Upper lobe of right lung (tissue), 1 donor: ENCODE measurements at regions not wholly inside any gene's neighbourhood (a gene's known extent, or its start where the extent isn't known, plus 50 kb on each side); places are given as distances from the start of the nearest gene placed in this dataset.
A peak's percentile ranks its signal among the peaks of the same experiment; 100 is the strongest.
"Not testable (repeated sequence)": the region's sequence is repeated elsewhere in the genome, so short reads cannot be mapped to it uniquely, and the experiment has no call there.

Source experiments
- ATAC-seq: fragments of 200-7000 bp; cut with Tn5 transposase; one replicate; pipeline ENCODE4 v1.9.1; 2020; ENCODE audit warnings: mild to moderate bottlenecking, moderate library complexity
- DNase-seq: peaks from one replicate; pipeline ENCODE4 v3.0.0-alpha.2; 2020
- H3K27ac ChIP-seq: fragments of 200-600 bp; one replicate; pipeline ENCODE4 v1.8.0; 2022
- H3K27me3 ChIP-seq: fragments of 200-600 bp; one replicate; pipeline ENCODE4 v1.8.0; 2022; ENCODE audit warnings: mild to moderate bottlenecking
- H3K36me3 ChIP-seq: fragments of 200-600 bp; one replicate; pipeline ENCODE4 v1.8.0; 2022
- H3K4me1 ChIP-seq: fragments of 200-600 bp; one replicate; pipeline ENCODE4 v1.8.0; 2022
- H3K4me3 ChIP-seq: fragments of 200-600 bp; one replicate; pipeline ENCODE4 v1.8.0; 2022; ENCODE audit warnings: mild to moderate bottlenecking
- H3K9me3 ChIP-seq: fragments of 200-600 bp; one replicate; pipeline ENCODE4 v1.8.0; 2022
- intact Hi-C: fragments of 100-400 bp; cut with DNase I; formaldehyde crosslinking; loops from one replicate; pipeline ENCODE4 v1.11.0; 2022
- TF ChIP-seq, protein P1 (sequence below): fragments of 200-600 bp; IDR thresholded peaks from one replicate; pipeline ENCODE4 v1.8.0; 2022; ENCODE audit warnings: antibody characterized with exemption
- donor health status: DM: no; HTN: yes; CAD: no; lungs with severe emphysema.

DNA sequence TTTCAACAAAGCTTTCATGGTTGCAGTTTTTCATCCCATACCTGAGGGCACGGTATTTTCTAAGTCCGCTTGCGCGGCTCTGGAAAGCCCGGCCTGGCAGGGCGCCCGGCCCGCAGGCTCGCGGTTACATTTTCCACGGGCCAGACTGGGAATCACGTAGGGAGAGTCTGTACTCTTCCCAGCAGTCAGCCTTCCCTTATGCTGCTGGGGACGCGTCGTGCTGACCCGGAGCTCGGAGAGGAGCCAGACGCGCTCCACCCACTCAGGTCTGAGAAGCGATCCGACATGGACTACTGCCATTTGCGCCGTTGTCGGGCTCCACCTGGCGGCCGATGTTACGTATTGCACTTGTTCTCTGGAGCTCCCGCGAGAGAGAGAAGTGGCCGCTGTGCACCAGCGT is 435.9 kb downstream of the SPATA31A1 start:
- TF ChIP-seq, protein P1, sequence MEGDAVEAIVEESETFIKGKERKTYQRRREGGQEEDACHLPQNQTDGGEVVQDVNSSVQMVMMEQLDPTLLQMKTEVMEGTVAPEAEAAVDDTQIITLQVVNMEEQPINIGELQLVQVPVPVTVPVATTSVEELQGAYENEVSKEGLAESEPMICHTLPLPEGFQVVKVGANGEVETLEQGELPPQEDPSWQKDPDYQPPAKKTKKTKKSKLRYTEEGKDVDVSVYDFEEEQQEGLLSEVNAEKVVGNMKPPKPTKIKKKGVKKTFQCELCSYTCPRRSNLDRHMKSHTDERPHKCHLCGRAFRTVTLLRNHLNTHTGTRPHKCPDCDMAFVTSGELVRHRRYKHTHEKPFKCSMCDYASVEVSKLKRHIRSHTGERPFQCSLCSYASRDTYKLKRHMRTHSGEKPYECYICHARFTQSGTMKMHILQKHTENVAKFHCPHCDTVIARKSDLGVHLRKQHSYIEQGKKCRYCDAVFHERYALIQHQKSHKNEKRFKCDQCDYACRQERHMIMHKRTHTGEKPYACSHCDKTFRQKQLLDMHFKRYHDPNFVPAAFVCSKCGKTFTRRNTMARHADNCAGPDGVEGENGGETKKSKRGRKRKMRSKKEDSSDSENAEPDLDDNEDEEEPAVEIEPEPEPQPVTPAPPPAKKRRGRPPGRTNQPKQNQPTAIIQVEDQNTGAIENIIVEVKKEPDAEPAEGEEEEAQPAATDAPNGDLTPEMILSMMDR, result peak; percentile 17
- H3K9me3 ChIP-seq, intact Hi-C loops, H3K27me3 ChIP-seq, H3K27ac ChIP-seq, H3K4me1 ChIP-seq, H3K36me3 ChIP-seq: not testable (repeated sequence)
- ATAC-seq (peak; percentile 100), DNase-seq (peak; percentile 73)
- H3K4me3 ChIP-seq, result peak overlapping the region; percentile 45

DNA sequence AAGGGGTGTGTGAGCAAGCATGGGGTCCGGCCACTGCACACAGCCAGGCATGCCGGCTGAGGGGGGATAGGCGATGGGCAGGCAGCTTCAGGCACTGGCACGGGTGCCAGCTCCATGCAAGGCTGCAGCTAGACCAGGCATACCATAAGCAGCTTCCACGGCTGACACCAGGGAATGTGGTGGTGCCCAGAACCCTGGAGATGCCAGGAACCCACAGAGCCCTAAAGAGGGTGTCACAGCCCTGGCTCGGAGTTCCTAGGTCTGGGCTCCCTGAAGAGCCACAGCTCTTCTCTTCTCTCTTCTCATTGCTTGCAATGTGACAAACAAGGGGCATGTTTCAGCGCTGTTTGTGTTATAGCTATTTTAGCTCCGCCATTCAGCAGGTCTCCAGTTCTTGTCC is 442.5 kb downstream of the SPATA31A1 start:
- H3K36me3 ChIP-seq, H3K4me1 ChIP-seq, H3K27ac ChIP-seq, ATAC-seq, H3K9me3 ChIP-seq, H3K4me3 ChIP-seq, intact Hi-C loops, H3K27me3 ChIP-seq: not testable (repeated sequence)
- DNase-seq, result peak; percentile 44

DNA sequence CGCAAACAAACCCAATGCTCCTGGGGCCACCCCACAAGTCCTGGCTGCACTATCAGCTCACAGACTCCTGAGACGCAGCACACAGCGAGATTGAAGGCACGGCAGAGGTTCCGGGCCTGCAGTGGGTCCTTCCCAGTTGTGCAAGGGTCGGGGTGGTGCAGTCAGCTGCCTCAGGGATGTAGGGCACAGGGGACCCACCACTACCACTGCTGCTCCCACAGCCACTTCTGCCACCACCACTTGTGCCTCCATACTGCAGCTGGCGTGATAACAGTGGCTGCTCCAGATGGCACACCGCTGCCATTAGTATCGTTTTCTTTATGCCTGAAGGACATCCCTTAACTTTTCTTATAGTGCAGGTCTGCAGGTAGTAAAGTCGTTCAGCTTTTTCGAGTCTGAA is 443.8 kb downstream of the SPATA31A1 start:
- H3K36me3 ChIP-seq, H3K27me3 ChIP-seq, H3K27ac ChIP-seq, H3K4me1 ChIP-seq, ATAC-seq, H3K4me3 ChIP-seq, intact Hi-C loops, H3K9me3 ChIP-seq: not testable (repeated sequence)
- DNase-seq, result peak; percentile 45

DNA sequence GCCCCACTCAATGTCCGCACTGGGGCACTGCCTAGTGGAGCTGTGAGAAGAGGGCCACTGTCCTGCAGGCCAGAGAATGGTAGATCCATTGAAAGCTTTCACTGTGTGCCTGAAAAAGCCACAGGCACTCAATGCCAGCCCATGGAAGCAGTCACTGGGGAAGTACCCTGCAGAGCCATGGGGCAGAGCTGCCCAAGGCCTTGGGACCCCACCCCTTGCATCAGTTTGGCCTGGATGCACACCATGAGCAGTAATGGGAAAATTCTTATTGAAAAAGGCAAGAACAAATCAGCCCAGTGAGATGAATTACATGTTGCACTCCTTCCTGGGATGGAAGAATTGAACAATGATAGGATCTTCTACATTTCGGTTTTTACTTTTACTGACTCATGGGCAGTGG is 447.1 kb downstream of the SPATA31A1 start:
- ATAC-seq, H3K36me3 ChIP-seq, H3K4me3 ChIP-seq, H3K27ac ChIP-seq, H3K27me3 ChIP-seq, intact Hi-C loops, H3K9me3 ChIP-seq, H3K4me1 ChIP-seq, DNase-seq: not testable (repeated sequence)

DNA sequence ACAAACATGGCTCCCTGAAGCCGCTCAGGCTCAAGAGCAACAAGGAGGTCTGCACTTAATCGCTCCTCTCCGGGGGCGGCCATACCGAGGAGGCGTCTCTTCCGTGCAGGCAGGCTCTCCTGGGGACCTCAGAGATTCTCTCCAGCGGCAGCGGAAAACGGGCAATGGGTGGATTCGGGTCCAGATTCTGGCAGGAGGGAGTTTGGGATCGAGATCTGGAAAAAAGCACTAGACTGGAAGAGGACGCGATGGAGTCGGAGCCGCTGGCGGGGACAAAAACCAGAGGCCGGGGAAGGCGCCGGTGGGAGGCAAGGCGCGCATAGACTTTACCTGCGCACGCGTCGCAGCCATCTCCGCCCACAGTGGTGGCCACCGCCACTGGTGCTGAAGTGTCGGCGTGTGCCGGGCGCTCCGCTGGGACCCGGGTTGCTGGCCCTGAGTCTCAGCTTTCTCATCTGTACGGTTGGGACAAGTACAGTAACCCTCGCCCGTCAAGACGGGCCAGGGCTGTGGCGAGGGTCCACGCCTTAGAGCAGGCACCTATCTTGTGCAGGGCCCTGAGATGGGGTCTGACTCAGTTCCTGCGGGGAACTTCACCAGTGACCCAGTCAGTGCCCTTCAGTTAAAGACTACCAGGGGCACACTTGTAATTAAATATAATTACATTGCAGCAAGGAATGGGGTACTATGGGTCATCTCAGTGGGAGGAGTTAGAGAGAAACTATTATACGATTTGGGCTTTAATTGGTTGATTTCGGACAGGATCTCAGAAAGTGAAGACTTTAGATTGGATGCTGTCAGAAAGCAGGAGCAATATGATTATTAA is 454.1 kb downstream of the SPATA31A1 start:
- H3K27ac ChIP-seq, result peak overlapping the region; percentile 88
- H3K36me3 ChIP-seq, H3K9me3 ChIP-seq, H3K4me1 ChIP-seq, H3K27me3 ChIP-seq, intact Hi-C loops: not testable (repeated sequence)
- ATAC-seq (peak; percentile 78), DNase-seq (peak; percentile 83)
- peak overlapping the region; percentile 64 for H3K4me3 ChIP-seq

DNA sequence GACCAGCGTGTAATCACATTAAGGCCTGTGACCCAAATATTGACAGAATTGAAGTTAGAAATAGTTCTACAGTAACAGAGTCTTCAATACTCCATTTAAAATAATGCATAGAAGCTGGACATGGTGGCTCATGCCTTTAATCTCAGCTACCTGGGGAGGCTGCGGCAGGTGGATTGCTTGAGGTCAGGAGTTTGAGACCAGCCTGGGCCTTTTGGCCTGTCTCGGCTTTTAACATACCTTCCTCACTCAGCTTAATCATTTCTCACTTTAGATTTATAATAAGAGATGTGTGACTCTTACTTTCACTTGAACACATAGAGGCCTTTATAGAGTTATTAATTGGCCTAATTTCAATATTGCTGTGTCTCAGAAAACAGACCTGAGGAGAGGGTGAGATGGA is 454.9 kb downstream of the SPATA31A1 start:
- DNase-seq, H3K4me3 ChIP-seq, H3K4me1 ChIP-seq, H3K27me3 ChIP-seq, H3K9me3 ChIP-seq, H3K36me3 ChIP-seq, ATAC-seq, H3K27ac ChIP-seq, intact Hi-C loops: not testable (repeated sequence)

DNA sequence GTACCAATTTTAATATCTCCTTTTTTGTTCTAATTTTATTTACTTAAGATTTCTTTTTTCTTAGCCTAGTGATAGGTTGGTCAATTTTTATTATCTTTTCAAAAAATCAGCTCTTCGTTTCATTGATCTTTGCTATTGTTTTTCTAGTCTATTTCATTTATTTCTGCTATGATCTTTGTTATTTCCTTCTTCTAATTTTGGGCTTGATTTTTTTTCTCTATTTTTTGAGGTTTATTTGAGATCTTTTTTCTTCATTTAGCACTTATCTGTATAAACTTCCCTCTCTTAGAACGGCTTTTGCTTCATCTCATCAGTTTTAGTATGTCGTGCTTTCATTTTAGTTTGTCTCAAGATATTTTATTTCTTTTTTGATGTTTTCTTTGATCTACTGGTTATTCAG is 456.1 kb downstream of the SPATA31A1 start:
- H3K9me3 ChIP-seq, ATAC-seq, H3K27me3 ChIP-seq, H3K4me1 ChIP-seq, H3K4me3 ChIP-seq, intact Hi-C loops, H3K36me3 ChIP-seq, DNase-seq, H3K27ac ChIP-seq: not testable (repeated sequence)

DNA sequence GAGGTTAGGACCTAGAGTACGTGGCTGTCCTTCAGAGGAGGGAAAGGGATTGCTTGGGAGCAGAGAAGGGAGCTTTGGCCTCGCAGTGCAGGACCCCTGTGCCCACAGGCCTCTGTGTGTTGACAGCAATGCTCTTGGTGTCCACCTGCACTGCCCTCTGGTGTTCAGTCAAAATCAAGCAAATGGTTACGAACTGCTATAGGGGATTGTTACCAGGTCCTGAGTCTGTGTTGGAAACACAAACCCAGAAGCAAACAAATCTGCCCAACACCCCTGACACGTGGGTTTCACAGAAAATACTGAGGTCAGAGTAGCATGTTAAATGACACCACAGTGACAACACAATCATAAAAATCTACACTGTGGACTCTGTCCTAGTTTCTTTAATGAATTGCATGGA is 473.0 kb downstream of the SPATA31A1 start:
- H3K27me3 ChIP-seq, H3K4me1 ChIP-seq, DNase-seq, ATAC-seq, H3K9me3 ChIP-seq, H3K36me3 ChIP-seq, H3K27ac ChIP-seq, H3K4me3 ChIP-seq, intact Hi-C loops: not testable (repeated sequence)
